ENCODE measurements at regions not wholly inside any gene's neighbourhood (a gene's known extent, or its start where the extent isn't known, plus 50 kb on each side); places are given as distances from the start of the nearest gene placed in this dataset.

DNA sequence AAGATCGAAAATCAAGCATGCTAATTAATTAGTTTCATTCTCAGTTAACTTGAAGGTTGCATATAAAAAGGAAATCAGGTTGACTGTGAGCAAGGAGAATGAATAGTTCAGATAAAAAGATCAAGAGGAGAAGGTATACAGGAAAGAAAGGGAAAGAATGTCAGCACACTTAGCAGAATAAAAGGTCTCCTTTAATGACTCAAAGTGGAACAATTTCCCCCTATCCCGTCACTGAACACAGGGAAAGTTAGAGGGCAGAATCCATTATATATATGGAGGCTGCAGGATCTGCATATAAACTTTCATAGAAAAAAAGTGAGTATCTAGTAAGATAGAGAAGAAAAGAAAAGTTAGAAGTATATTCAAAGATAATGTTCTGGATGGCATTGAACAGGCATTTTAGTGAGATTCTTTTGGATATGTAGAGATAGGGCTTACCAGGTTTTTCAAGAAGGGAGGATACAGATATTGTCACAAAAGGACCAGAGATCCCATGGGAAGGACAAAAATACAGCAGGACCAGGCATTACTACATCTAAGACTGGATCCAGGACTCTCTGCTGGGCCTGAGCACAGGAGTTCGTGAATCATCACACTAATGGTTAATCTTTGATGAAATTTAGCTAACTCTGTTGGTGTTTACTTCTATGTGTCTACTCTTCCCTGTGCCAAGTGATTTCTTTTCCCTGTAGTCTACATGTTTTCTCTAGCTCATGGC lies 988.2 kb upstream of the ARRDC3 start:
- DNase-seq = no peak
- Mint-ChIP-seq H3K4me3 (no peak overlapping the region), H3K4me1 (no peaks in the 10 kb centered on the region), H3K9me3 (ENCODE audit: insufficient read depth) (peaks cover 9% of the 10 kb centered on the region), H3K27ac (no peak overlapping the region), H3K27me3 (no peaks in the 10 kb centered on the region)
- TF ChIP-seq EZH2 (IDR thresholded peaks at IDR 0.05; ENCODE audit: borderline replicate concordance, insufficient read depth, low read depth, low read length, poor library complexity, severe bottlenecking) = no peak
- TF ChIP-seq, protein P1, sequence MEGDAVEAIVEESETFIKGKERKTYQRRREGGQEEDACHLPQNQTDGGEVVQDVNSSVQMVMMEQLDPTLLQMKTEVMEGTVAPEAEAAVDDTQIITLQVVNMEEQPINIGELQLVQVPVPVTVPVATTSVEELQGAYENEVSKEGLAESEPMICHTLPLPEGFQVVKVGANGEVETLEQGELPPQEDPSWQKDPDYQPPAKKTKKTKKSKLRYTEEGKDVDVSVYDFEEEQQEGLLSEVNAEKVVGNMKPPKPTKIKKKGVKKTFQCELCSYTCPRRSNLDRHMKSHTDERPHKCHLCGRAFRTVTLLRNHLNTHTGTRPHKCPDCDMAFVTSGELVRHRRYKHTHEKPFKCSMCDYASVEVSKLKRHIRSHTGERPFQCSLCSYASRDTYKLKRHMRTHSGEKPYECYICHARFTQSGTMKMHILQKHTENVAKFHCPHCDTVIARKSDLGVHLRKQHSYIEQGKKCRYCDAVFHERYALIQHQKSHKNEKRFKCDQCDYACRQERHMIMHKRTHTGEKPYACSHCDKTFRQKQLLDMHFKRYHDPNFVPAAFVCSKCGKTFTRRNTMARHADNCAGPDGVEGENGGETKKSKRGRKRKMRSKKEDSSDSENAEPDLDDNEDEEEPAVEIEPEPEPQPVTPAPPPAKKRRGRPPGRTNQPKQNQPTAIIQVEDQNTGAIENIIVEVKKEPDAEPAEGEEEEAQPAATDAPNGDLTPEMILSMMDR (IDR thresholded peaks at IDR 0.05) = no peak
- Histone ChIP-seq H3K79me2 (ENCODE audit: control insufficient read depth, insufficient read depth, low read length) (no peaks in the 10 kb centered on the region), H3K4me3 (ENCODE audit: control extremely low read depth in 1 of 5, extremely low read depth in 1 of 5, insufficient read depth in 1 of 5, low read depth in 2 of 5, low read length in 4 of 5) (no peak overlapping the region), H3K27ac (ENCODE audit: low read length in 2 of 2) (no peak overlapping the region), H3K9ac (ENCODE audit: low read length) (no peak overlapping the region), H2AFZ (ENCODE audit: insufficient read depth, low read depth, low read length, poor library complexity, severe bottlenecking) (no peak overlapping the region), H3K27me3 (replicated peaks in 1 of 4; ENCODE audit: control extremely low read depth in 1 of 4, control insufficient read depth in 3 of 4, insufficient read depth in 4 of 4, low read length in 3 of 4) (no peaks in the 10 kb centered on the region), H3K9me3 (ENCODE audit: control extremely low read depth in 1 of 3, control insufficient read depth in 2 of 3, insufficient read depth in 1 of 3, low read length in 2 of 3) (peaks cover 0 to 9% (median 2%) of the 10 kb centered on the region in 3 donors), H3K4me1 (ENCODE audit: control insufficient read depth in 2 of 2, insufficient read depth in 2 of 2, low read length in 2 of 2) (no peaks in the 10 kb centered on the region), H4K20me1 (ENCODE audit: control insufficient read depth, insufficient read depth, low read length, poor library complexity, severe bottlenecking) (no peaks in the 10 kb centered on the region), H3K36me3 (replicated peaks in 1 of 2; ENCODE audit: control extremely low read depth in 1 of 2, control insufficient read depth in 1 of 2, extremely low read depth in 1 of 2, insufficient read depth in 2 of 2, low read length in 1 of 2) (no peaks in the 10 kb centered on the region), H3K4me2 (replicated peaks; ENCODE audit: low read depth, low read length, poor library complexity, severe bottlenecking) (no peak overlapping the region)
- ChIA-PET CTCF (no interaction called here), POLR2A (no interaction called here)
- ATAC-seq (ENCODE audit: low read depth) = no peak
- intact Hi-C loops (cut with micrococcal nuclease) = no loop called here
- WGBS (ENCODE audit: insufficient coverage) = no CpG with 5 or more reads among the region's 3 CpGs

DNA sequence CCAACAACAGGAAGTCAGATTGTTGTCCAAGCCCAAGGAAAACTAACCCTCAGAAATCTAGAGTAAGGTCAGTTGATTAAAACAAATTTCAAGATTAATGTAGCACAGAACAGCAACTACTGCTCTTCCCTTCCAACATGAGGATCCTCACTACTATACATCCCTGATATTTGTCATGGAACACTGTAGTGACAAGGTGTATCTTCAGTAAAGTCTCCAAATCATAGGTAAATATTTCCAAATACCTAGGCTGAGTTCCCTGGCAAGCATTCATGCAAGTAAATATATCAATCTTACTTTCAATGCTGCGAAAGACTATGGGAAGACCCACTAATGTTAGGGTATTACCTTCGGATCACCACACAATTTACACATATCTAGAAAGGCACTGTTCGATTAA lies 986.9 kb upstream of the ARRDC3 start:
- ChIA-PET POLR2A (no interaction called here), CTCF (no interaction called here)
- Histone ChIP-seq H3K9me3 (ENCODE audit: control extremely low read depth in 1 of 3, control insufficient read depth in 2 of 3, insufficient read depth in 1 of 3, low read length in 2 of 3) (peaks cover 0 to 5% (median 2%) of the 10 kb centered on the region in 3 donors), H4K20me1 (ENCODE audit: control insufficient read depth, insufficient read depth, low read length, poor library complexity, severe bottlenecking) (no peaks in the 10 kb centered on the region), H3K4me1 (ENCODE audit: control insufficient read depth in 2 of 2, insufficient read depth in 2 of 2, low read length in 2 of 2) (no peaks in the 10 kb centered on the region), H3K27me3 (replicated peaks in 1 of 4; ENCODE audit: control extremely low read depth in 1 of 4, control insufficient read depth in 3 of 4, insufficient read depth in 4 of 4, low read length in 3 of 4) (no peaks in the 10 kb centered on the region), H3K27ac (ENCODE audit: low read length in 2 of 2) (no peak overlapping the region), H3K9ac (ENCODE audit: low read length) (no peak overlapping the region), H3K4me3 (ENCODE audit: control extremely low read depth in 1 of 5, extremely low read depth in 1 of 5, insufficient read depth in 1 of 5, low read depth in 2 of 5, low read length in 4 of 5) (no peak overlapping the region), H3K4me2 (replicated peaks; ENCODE audit: low read depth, low read length, poor library complexity, severe bottlenecking) (no peak overlapping the region), H3K36me3 (replicated peaks in 1 of 2; ENCODE audit: control extremely low read depth in 1 of 2, control insufficient read depth in 1 of 2, extremely low read depth in 1 of 2, insufficient read depth in 2 of 2, low read length in 1 of 2) (no peaks in the 10 kb centered on the region), H2AFZ (ENCODE audit: insufficient read depth, low read depth, low read length, poor library complexity, severe bottlenecking) (no peak overlapping the region), H3K79me2 (ENCODE audit: control insufficient read depth, insufficient read depth, low read length) (no peaks in the 10 kb centered on the region)
- no peak overlapping the region for H3K27ac Mint-ChIP-seq
- peaks cover 9% of the 10 kb centered on the region for H3K9me3 Mint-ChIP-seq (ENCODE audit: insufficient read depth)
- no peak overlapping the region for H3K4me3 Mint-ChIP-seq
- no peak for ATAC-seq (ENCODE audit: low read depth)
- DNase-seq = no peak
- intact Hi-C loops (cut with micrococcal nuclease) = no loop called here
- H3K4me1 Mint-ChIP-seq = no peaks in the 10 kb centered on the region
- WGBS (ENCODE audit: insufficient coverage) = no CpG with 5 or more reads among the region's 3 CpGs
- H3K27me3 Mint-ChIP-seq = no peaks in the 10 kb centered on the region
- no peak for TF ChIP-seq EZH2 (IDR thresholded peaks at IDR 0.05; ENCODE audit: borderline replicate concordance, insufficient read depth, low read depth, low read length, poor library complexity, severe bottlenecking)
- TF ChIP-seq, protein P1 (IDR thresholded peaks at IDR 0.05) = no peak

Measured in B cell (primary cell).